ENCODE measurements at regions not wholly inside any gene's neighbourhood (a gene's known extent, or its start where the extent isn't known, plus 50 kb on each side); places are given as distances from the start of the nearest gene placed in this dataset.

DNA sequence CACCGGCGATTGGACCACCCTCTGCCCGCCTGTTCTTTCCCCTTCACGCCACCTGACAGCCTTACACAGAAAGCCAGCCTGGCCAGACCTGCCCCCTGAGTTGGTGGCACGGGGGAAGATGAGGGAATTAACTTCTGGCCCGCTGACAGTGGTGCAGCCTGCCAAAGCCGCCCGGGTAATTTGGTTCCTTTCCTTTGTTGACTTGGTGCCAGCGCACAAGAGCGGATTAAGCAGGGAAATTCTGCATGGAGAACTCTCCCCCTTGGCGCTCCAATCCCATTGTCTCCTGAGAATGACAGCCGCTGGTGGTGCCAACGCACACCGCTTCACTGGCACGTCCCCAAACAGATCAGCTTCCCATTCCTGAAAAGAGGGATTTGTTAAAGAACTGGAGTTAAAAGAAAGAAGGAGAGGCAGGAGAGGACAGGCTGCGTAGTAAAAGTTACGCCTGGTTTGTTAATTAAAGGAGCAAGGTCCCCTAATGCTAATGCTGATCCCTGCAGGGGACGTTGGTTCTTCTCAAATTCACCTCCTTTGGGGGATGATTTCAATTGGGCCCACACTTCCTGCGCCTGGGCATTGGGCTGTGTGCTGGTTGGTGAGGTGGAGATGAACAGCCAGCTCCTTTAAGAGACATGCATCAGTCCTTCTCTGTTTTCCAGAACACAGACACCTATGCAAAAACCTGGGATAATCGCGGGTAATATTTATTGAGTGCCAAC is 286.8 kb downstream of the MYCN start:
- no peak for FAIRE-seq
- Histone ChIP-seq H3K27me3 (ENCODE audit: control insufficient read depth, insufficient read depth, low read length) (peaks cover 6% of the 10 kb centered on the region), H3K36me3 (ENCODE audit: control insufficient read depth, insufficient read depth, low read length) (no peaks in the 10 kb centered on the region), H3K4me3 (ENCODE audit: low read depth, low read length) (no peak overlapping the region)
- TF ChIP-seq, protein P1, sequence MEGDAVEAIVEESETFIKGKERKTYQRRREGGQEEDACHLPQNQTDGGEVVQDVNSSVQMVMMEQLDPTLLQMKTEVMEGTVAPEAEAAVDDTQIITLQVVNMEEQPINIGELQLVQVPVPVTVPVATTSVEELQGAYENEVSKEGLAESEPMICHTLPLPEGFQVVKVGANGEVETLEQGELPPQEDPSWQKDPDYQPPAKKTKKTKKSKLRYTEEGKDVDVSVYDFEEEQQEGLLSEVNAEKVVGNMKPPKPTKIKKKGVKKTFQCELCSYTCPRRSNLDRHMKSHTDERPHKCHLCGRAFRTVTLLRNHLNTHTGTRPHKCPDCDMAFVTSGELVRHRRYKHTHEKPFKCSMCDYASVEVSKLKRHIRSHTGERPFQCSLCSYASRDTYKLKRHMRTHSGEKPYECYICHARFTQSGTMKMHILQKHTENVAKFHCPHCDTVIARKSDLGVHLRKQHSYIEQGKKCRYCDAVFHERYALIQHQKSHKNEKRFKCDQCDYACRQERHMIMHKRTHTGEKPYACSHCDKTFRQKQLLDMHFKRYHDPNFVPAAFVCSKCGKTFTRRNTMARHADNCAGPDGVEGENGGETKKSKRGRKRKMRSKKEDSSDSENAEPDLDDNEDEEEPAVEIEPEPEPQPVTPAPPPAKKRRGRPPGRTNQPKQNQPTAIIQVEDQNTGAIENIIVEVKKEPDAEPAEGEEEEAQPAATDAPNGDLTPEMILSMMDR (IDR thresholded peaks at IDR 0.05; ENCODE audit: insufficient read depth, low read length, severe bottlenecking), result no peak
- DNase-seq (ENCODE audit: low read depth), result no peak

DNA sequence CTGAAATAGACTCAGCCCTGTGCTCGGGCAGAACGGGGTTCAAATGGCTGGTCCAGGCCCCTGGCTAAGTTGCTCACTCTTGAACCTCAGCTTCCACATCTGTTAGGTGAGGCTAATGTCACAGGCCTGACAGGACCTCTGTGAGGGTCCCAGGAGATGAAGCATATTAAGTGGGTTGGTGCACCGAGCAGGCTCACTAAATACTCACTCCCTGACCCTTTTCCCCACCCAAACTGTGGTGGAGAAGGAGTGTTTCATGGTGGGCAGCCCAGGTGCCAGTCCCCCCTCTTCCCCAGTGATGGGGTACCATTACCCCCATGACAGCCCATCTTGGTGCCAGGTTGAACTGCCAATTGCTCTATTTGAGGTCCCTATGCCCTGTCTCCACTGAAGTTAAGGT is 286.0 kb downstream of the MYCN start:
- TF ChIP-seq, protein P1 (IDR thresholded peaks at IDR 0.05; ENCODE audit: insufficient read depth, low read length, severe bottlenecking), result no peak
- DNase-seq (ENCODE audit: low read depth), result no peak
- Histone ChIP-seq H3K4me3 (ENCODE audit: low read depth, low read length) (no peak overlapping the region), H3K36me3 (ENCODE audit: control insufficient read depth, insufficient read depth, low read length) (no peaks in the 10 kb centered on the region), H3K27me3 (ENCODE audit: control insufficient read depth, insufficient read depth, low read length) (peaks cover 6% of the 10 kb centered on the region)
- no peak for FAIRE-seq

DNA sequence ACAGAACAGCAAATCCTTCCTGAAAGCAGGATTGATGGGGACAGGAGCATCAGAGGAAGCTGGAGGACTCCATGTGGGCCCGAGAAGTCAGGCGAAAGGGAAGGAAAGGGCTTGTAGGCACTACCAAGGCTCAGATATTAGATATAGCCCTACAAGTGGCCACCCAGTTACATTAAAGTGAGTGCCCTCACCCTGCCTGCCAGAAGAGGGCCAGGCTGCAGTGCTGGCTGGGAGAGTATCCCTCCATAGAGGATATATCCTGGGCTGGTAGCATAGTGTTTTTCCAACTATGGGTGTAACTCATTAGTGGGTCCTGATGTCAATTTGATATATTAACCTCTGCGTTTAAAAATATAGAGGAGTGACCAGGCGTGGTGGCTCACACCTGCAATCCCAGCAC is 285.2 kb downstream of the MYCN start:
- no peak for FAIRE-seq
- TF ChIP-seq, protein P1 (IDR thresholded peaks at IDR 0.05; ENCODE audit: insufficient read depth, low read length, severe bottlenecking), result no peak
- Histone ChIP-seq H3K4me3 (ENCODE audit: low read depth, low read length) (no peak overlapping the region), H3K27me3 (ENCODE audit: control insufficient read depth, insufficient read depth, low read length) (peaks cover 6% of the 10 kb centered on the region), H3K36me3 (ENCODE audit: control insufficient read depth, insufficient read depth, low read length) (no peaks in the 10 kb centered on the region)
- no peak for DNase-seq (ENCODE audit: low read depth)

DNA sequence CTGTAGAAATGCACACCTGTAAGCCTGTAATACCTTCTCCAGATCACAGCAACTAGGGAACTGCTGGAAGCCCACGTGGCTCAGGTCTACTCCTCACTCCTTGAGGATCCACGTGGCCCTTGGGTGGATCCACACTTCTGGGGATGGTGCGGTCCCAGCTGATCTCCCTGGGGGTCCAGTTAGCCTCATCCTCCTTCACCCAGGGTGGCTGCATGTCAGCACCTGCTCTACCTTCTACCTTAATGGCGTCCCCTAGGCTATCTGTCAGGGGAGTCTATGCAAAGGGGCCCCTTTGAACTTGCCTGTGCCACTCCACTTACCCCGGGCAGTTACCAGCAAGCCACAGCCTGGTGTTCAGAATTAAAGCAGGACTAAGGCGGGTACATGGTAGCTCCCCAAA is 284.7 kb downstream of the MYCN start:
- DNase-seq (ENCODE audit: low read depth) (no peak), FAIRE-seq (no peak)
- TF ChIP-seq, protein P1 (IDR thresholded peaks at IDR 0.05; ENCODE audit: insufficient read depth, low read length, severe bottlenecking), result no peak
- no peaks in the 10 kb centered on the region for H3K36me3 ChIP-seq (ENCODE audit: control insufficient read depth, insufficient read depth, low read length)
- H3K27me3 ChIP-seq (ENCODE audit: control insufficient read depth, insufficient read depth, low read length), result peaks cover 6% of the 10 kb centered on the region
- no peak overlapping the region for H3K4me3 ChIP-seq (ENCODE audit: low read depth, low read length)

DNA sequence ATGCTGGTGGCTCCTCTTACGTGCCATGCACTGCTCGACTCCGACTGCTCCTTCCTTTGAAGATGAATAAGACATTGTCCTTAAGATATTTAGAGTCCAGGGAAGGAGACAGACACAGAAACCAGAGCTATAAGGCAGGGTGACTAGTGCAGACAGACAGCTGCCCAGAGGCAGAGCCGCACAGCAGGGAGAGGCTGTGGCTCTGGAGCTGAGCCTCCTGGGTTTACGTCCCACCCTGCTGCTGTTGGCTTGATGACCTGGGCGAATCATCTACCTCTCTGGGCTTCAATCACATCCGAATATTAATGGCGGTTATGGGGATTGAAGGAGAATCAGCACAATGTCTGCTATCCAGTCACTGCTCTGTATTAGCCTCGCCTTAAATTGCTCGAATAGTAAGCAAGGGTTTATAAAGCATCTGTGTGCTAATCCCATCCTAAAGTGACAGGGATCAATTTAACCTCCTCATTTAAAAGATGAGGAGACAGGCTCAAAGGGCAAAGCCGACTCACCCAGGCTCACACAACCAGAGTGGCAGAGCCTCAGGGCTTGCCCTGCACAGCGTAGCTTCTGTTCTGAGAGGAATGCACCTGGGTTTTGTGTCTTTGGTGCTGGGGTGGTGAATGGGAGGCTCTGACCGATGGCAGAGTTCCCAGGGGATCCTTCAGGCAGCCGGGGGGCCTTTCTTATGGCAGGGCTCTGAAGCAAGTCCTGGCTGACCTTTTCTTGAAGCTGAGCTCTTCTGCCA is 284.1 kb downstream of the MYCN start:
- H3K4me3 ChIP-seq (ENCODE audit: low read depth, low read length), result no peak overlapping the region
- H3K27me3 ChIP-seq (ENCODE audit: control insufficient read depth, insufficient read depth, low read length), result peaks cover 6% of the 10 kb centered on the region
- TF ChIP-seq, protein P1 (IDR thresholded peaks at IDR 0.05; ENCODE audit: insufficient read depth, low read length, severe bottlenecking), result no peak
- no peak for DNase-seq (ENCODE audit: low read depth)
- no peak for FAIRE-seq
- no peaks in the 10 kb centered on the region for H3K36me3 ChIP-seq (ENCODE audit: control insufficient read depth, insufficient read depth, low read length)
